Keratinocyte (primary cell): ENCODE measurements at regions not wholly inside any gene's neighbourhood (a gene's known extent, or its start where the extent isn't known, plus 50 kb on each side); places are given as distances from the start of the nearest gene placed in this dataset.
"Not testable (repeated sequence)": the region's sequence is repeated elsewhere in the genome, so short reads cannot be mapped to it uniquely, and the experiment has no call there.

Experiments
- EZH2 ChIP-seq: IDR thresholded peaks from one replicate; pipeline ENCODE4 v1.6.1; 2012; ENCODE audit warnings: inconsistent platforms, mild to moderate bottlenecking, low read length, moderate library complexity
- TF ChIP-seq, protein P1 (sequence below), 3 experiments: IDR thresholded peaks in 1 of 3; conservative IDR thresholded peaks in 1 of 3; optimal IDR thresholded peaks in 1 of 3; 2 replicates in 2 of 3; 3 replicates in 1 of 3; pipeline versions ENCODE3 to v1.5.1; 2011; ENCODE audit warnings: low read length in 3 of 3, mild to moderate bottlenecking in 3 of 3, moderate library complexity in 2 of 3, control low read depth in 1 of 3, inconsistent platforms in 1 of 3; ENCODE audit not compliant: insufficient read depth in 2 of 3; ENCODE audit errors: extremely low read depth in 1 of 3

DNA sequence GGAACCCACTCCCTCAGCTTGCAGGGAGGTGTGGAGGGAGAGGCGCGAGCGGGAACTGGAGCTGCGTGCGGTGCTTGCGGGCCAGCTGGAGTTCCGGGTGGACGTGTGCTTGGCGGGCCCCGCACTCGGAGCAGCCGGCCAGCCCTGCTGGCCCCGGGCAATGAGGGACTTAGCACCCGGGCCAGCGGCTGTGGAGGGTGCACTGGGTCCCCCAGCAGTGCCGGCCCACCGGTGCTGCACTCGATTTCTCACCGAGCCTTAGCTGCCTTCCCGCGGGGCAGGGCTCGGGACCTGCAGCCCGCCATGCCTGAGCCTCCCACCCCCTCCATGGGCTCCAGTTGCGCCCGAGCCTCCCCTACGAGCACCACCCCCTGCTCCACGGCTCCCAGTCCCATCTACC is 77.5 kb downstream of the TFAP2A start:
- TF ChIP-seq, protein P1, sequence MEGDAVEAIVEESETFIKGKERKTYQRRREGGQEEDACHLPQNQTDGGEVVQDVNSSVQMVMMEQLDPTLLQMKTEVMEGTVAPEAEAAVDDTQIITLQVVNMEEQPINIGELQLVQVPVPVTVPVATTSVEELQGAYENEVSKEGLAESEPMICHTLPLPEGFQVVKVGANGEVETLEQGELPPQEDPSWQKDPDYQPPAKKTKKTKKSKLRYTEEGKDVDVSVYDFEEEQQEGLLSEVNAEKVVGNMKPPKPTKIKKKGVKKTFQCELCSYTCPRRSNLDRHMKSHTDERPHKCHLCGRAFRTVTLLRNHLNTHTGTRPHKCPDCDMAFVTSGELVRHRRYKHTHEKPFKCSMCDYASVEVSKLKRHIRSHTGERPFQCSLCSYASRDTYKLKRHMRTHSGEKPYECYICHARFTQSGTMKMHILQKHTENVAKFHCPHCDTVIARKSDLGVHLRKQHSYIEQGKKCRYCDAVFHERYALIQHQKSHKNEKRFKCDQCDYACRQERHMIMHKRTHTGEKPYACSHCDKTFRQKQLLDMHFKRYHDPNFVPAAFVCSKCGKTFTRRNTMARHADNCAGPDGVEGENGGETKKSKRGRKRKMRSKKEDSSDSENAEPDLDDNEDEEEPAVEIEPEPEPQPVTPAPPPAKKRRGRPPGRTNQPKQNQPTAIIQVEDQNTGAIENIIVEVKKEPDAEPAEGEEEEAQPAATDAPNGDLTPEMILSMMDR (optimal IDR thresholded peaks at IDR 0.05 in 1 of 3, IDR thresholded peaks at IDR 0.05 in 1 of 3, conservative IDR thresholded peaks at IDR 0.05 in 1 of 3; ENCODE audit: extremely low read depth in 1 of 3, insufficient read depth in 2 of 3, low read length in 3 of 3): not testable (repeated sequence)
- TF ChIP-seq EZH2: not testable (repeated sequence)
